Activated CD4-positive, alpha-beta memory T cell treated with anti-CD3 and anti-CD28 coated beads, Interleukin-2, amount 10 ng/mL, durations not matched to agents 7 days and 5 days (primary cell): ENCODE measurements at regions not wholly inside any gene's neighbourhood (a gene's known extent, or its start where the extent isn't known, plus 50 kb on each side); places are given as distances from the start of the nearest gene placed in this dataset.
"Not testable (repeated sequence)": the region's sequence is repeated elsewhere in the genome, so short reads cannot be mapped to it uniquely, and the experiment has no call there.

Experiments
- CTCF ChIA-PET: fragments of 350-600 bp; sonication (Branson Sonifier 250); formaldehyde crosslinking; loops from one replicate; lab custom pipeline; 2021; ENCODE audit warnings: antibody characterized with exemption, inconsistent platforms; lab: Charles Lee
- POLR2A ChIA-PET: fragments of 350-600 bp; sonication (Branson Sonifier 250); formaldehyde crosslinking; loops from one replicate; lab custom pipeline; 2021; ENCODE audit warnings: antibody characterized with exemption; lab: Charles Lee
- DNase-seq: peaks from one replicate; pipeline ENCODE4 v3.0.0-alpha.2; 2020
- H3K27ac Mint-ChIP-seq: one replicate; pipeline ENCODE4 v1.8.0; 2021; ENCODE audit warnings: mild to moderate bottlenecking, mixed read lengths
- H3K27me3 Mint-ChIP-seq: one replicate; pipeline ENCODE4 v1.8.0; 2021; ENCODE audit warnings: mixed read lengths
- H3K36me3 Mint-ChIP-seq: one replicate; pipeline ENCODE4 v1.8.0; 2021; ENCODE audit warnings: low read depth, mixed read lengths
- H3K4me1 Mint-ChIP-seq: one replicate; pipeline ENCODE4 v1.8.0; 2021; ENCODE audit warnings: mixed read lengths
- H3K4me3 Mint-ChIP-seq: one replicate; pipeline ENCODE4 v1.8.0; 2021; ENCODE audit warnings: mild to moderate bottlenecking, mixed read lengths
- H3K9me3 Mint-ChIP-seq: one replicate; pipeline ENCODE4 v1.8.0; 2021; ENCODE audit warnings: mixed read lengths

GRCh38 chr3:193051314-193051713 lies 133.7 kb upstream of the MB21D2 start:
- peaks cover 8% of the 10 kb centered on the region for H3K27me3 Mint-ChIP-seq
- CTCF ChIA-PET: no interaction called here
- no peak for DNase-seq
- no peak overlapping the region for H3K4me3 Mint-ChIP-seq
- no peaks in the 10 kb centered on the region for H3K36me3 Mint-ChIP-seq
- H3K27ac Mint-ChIP-seq: no peak overlapping the region
- H3K4me1 Mint-ChIP-seq: no peaks in the 10 kb centered on the region
- no peaks in the 10 kb centered on the region for H3K9me3 Mint-ChIP-seq
- POLR2A ChIA-PET: no interaction called here

- Mint-ChIP-seq H3K27me3 (peaks cover 8% of the 10 kb centered on the region), H3K27ac (no peak overlapping the region), H3K4me1 (no peaks in the 10 kb centered on the region), H3K4me3 (no peak overlapping the region), H3K9me3 (no peaks in the 10 kb centered on the region), H3K36me3 (no peaks in the 10 kb centered on the region)
- POLR2A ChIA-PET: no interaction called here
- CTCF ChIA-PET: interaction anchor here (1.2 kb wide), 1 partner anchor 239 kb away, joined by 3 read pairs; no protein-coding TSS in a partner anchor
- DNase-seq: no peak
Observed at GRCh38 chr3:193052354-193053045, 134.8 kb upstream of the MB21D2 start.

DNA sequence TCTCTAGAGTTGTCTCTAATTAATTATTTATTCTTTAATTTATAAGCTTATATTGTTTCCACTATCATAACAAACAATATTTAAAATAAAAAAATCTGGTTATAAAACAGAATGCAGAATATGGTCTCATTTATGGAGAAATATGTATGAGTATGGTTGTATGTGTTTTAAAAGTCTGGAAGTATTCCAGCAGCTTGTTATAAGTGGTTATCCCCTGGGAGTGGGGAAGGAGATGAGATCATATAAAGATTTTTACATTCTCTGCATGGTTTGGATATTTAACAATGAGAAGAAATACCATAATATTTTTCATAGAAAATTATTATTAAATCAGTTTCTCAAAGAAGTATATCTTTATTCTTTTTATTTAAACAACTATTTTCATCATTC lies 135.4 kb upstream of the MB21D2 start:
- DNase-seq: no peak
- H3K36me3 Mint-ChIP-seq: no peaks in the 10 kb centered on the region
- no peak overlapping the region for H3K27ac Mint-ChIP-seq
- H3K4me1 Mint-ChIP-seq: no peaks in the 10 kb centered on the region
- no peaks in the 10 kb centered on the region for H3K9me3 Mint-ChIP-seq
- CTCF ChIA-PET: no interaction called here
- H3K27me3 Mint-ChIP-seq: peaks cover 8% of the 10 kb centered on the region
- POLR2A ChIA-PET: no interaction called here
- no peak overlapping the region for H3K4me3 Mint-ChIP-seq

GRCh38 chr3:193055352-193055751 lies 137.7 kb upstream of the MB21D2 start:
- Mint-ChIP-seq H3K27ac (no peak overlapping the region), H3K4me3 (no peak overlapping the region), H3K27me3 (peaks cover 4% of the 10 kb centered on the region), H3K9me3 (no peaks in the 10 kb centered on the region), H3K36me3 (no peaks in the 10 kb centered on the region), H3K4me1 (no peaks in the 10 kb centered on the region)
- DNase-seq: no peak
- ChIA-PET POLR2A (no interaction called here), CTCF (interaction anchor here (1.3 kb wide), 1 partner anchor 15 kb away, joined by 3 read pairs; no protein-coding TSS in a partner anchor)

GRCh38 chr3:193057616-193058015 lies 140.0 kb upstream of the MB21D2 start:
- POLR2A ChIA-PET: no interaction called here
- H3K9me3 Mint-ChIP-seq: no peaks in the 10 kb centered on the region
- CTCF ChIA-PET: no interaction called here

GRCh38 chr3:193060748-193061546 lies 143.3 kb upstream of the MB21D2 start:
- H3K27me3 Mint-ChIP-seq: peaks cover 5% of the 10 kb centered on the region
- no peaks in the 10 kb centered on the region for H3K36me3 Mint-ChIP-seq
- no peaks in the 10 kb centered on the region for H3K9me3 Mint-ChIP-seq
- no peak overlapping the region for H3K27ac Mint-ChIP-seq
- POLR2A ChIA-PET: interaction anchor here (0.6 kb wide), 1 partner anchor 68 kb away, joined by 3 read pairs; no protein-coding TSS in a partner anchor
- H3K4me1 Mint-ChIP-seq: no peaks in the 10 kb centered on the region
- CTCF ChIA-PET: interaction anchor here (1.0 to 1.5 kb wide), 2 partner anchors 20 to 244 kb away, joined by 3 to 4 read pairs; no protein-coding TSS in a partner anchor
- H3K4me3 Mint-ChIP-seq: no peak overlapping the region
- no peak for DNase-seq

More at GRCh38 chr3:193057616-193058015, 140.0 kb upstream of the MB21D2 start:
- DNase-seq: no peak
- Mint-ChIP-seq H3K36me3 (no peaks in the 10 kb centered on the region), H3K27ac (no peak overlapping the region), H3K4me1 (no peaks in the 10 kb centered on the region), H3K4me3 (no peak overlapping the region), H3K27me3 (no peaks in the 10 kb centered on the region)

GRCh38 chr3:193068365-193068764 lies 150.7 kb upstream of the MB21D2 start:
- H3K4me3 Mint-ChIP-seq: no peak overlapping the region
- H3K36me3 Mint-ChIP-seq: no peaks in the 10 kb centered on the region
- no peak for DNase-seq
- no peaks in the 10 kb centered on the region for H3K9me3 Mint-ChIP-seq
- H3K4me1 Mint-ChIP-seq: no peaks in the 10 kb centered on the region
- peaks cover 8% of the 10 kb centered on the region for H3K27me3 Mint-ChIP-seq
- H3K27ac Mint-ChIP-seq: no peak overlapping the region
- CTCF ChIA-PET: no interaction called here
- POLR2A ChIA-PET: no interaction called here

DNA sequence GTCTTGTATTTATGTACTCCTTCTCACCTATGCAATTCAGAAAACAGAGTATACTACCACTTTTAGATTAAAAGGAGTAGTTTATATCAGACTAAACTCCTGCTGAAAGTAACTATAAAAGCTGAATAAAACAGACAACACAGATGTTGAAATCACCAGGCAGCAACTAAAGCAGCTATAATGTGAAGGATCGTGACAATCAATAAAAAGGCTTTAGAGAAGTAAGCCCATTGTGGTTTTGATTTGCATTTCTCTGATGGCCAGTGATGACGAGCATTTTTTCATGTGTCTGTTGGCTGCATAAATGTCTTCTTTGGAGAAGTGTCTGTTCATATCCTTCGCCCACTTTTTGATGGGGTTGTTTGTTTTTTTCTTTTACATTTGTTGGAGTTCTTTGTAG lies 152.1 kb upstream of the MB21D2 start:
- H3K36me3 Mint-ChIP-seq, H3K9me3 Mint-ChIP-seq, H3K4me3 Mint-ChIP-seq, DNase-seq, H3K27ac Mint-ChIP-seq, CTCF ChIA-PET, POLR2A ChIA-PET, H3K4me1 Mint-ChIP-seq: not testable (repeated sequence)
- H3K27me3 Mint-ChIP-seq: peaks cover 12% of the 10 kb centered on the region

DNA sequence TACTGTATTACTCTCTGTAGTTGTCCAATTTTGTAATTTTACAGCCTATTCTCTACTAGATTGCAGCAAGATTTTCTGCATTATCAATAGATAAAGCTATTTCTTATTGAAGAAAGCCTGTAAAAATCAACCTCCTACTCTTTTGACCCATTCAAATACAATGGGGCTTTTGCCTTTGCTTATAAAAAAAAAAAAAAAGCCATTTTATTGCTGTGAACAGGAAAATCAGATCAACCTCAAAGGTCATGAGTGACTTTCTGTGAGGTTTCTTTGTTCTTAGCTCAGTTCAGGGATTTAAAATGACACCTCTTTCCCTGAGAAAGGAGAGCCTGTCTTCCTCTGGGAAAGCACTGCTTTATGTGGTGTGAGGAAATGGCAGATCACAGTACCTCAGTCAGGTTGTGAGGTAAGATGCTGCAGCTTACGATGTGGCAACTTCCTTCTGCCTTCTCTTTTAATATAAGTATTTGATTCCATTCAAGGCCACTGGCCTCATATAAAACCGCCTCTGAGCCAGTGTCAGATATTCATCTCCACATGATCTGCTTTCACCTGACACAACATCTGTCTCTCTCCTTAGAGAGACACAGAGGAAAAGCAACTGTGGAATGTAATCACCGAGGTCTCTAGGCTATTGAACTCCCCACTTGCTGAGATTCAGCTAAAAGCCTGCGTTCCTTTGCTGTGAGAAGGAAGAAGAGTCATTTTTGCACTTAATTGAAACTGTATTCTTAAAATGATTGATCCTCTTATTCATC lies 161.5 kb upstream of the MB21D2 start:
- DNase-seq: no peak
- Mint-ChIP-seq H3K36me3 (no peaks in the 10 kb centered on the region), H3K9me3 (peaks cover 5% of the 10 kb centered on the region), H3K27ac (no peak overlapping the region), H3K4me3 (no peak overlapping the region), H3K27me3 (peaks cover 8% of the 10 kb centered on the region), H3K4me1 (no peaks in the 10 kb centered on the region)
- ChIA-PET POLR2A (no interaction called here), CTCF (no interaction called here)

GRCh38 chr3:193080821-193081365 lies 160.1 kb upstream of the PLAAT1 start:
- CTCF ChIA-PET: no interaction called here
- Mint-ChIP-seq H3K36me3 (no peaks in the 10 kb centered on the region), H3K27me3 (peaks cover 3% of the 10 kb centered on the region), H3K9me3 (peaks cover 5% of the 10 kb centered on the region), H3K4me1 (no peaks in the 10 kb centered on the region), H3K4me3 (no peak overlapping the region), H3K27ac (no peak overlapping the region)
- POLR2A ChIA-PET: no interaction called here
- DNase-seq: no peak

DNA sequence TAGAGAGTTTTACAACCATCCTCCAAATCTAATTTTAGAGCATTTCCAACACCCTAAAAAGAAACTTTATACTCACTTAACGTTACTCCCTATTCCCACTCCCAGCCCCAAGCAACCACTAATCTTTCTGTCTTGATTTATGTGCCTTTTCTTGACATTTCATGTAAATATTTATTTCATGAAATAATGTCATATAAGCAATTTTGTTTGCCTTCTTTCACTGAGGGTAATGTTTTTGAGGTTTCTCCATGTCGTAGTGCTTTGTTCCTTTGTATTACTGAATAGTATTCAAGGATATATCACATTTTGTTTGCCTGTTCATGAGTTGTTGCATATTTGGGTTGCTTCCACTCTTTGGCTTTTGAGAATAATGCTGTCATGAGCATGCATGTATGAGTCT lies 155.4 kb upstream of the PLAAT1 start:
- peaks cover 2% of the 10 kb centered on the region for H3K27me3 Mint-ChIP-seq
- ChIA-PET POLR2A (no interaction called here), CTCF (no interaction called here)
- no peaks in the 10 kb centered on the region for H3K36me3 Mint-ChIP-seq
- H3K27ac Mint-ChIP-seq: no peak overlapping the region
- peaks cover 5% of the 10 kb centered on the region for H3K9me3 Mint-ChIP-seq
- no peaks in the 10 kb centered on the region for H3K4me1 Mint-ChIP-seq
- no peak for DNase-seq
- H3K4me3 Mint-ChIP-seq: no peak overlapping the region

DNA sequence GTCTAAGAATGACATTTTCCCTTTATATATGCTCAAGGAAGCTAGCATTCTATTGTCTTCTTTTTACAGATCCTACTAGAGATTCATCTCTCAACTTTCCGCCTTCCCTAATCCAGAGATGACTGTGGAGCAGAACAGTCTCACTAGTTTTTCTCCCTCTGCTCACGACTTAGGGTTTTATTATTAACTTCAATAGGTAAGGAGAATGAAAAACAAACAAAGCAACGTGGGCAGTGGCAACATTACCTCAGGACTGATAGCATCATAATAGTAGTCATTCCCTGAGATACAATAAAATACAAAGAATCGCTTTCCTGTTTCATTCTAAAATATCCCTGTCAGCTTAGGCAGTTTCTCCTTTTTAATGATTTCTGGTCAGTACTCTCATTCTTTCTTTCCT lies 154.3 kb upstream of the PLAAT1 start:
- Mint-ChIP-seq H3K4me1 (no peaks in the 10 kb centered on the region), H3K36me3 (no peaks in the 10 kb centered on the region), H3K9me3 (peaks cover 5% of the 10 kb centered on the region), H3K27me3 (peaks cover 2% of the 10 kb centered on the region), H3K4me3 (no peak overlapping the region), H3K27ac (no peak overlapping the region)
- ChIA-PET POLR2A (no interaction called here), CTCF (no interaction called here)
- DNase-seq: no peak

DNA sequence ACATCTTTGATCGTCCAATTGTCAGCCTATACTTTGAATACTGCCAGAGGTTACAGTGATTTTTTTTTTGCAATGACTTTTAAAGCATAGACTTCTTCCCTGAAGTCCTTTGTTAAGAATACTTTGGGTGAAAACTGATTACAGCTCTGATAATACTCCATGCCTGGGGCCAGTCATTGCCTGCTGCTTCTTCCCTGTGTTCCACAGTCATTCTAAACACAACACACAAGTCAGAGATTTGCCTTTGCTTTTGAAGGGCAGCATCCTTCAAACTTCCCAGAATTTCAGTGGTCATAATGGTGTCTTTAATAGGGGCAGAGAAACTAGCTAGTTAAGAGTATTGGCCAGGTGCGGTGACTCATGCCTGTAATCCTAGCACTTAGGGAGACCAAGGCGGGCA lies 153.7 kb upstream of the PLAAT1 start:
- POLR2A ChIA-PET: no interaction called here
- H3K36me3 Mint-ChIP-seq: no peaks in the 10 kb centered on the region
- no peak for DNase-seq
- peaks cover 2% of the 10 kb centered on the region for H3K27me3 Mint-ChIP-seq
- peaks cover 5% of the 10 kb centered on the region for H3K9me3 Mint-ChIP-seq
- no peak overlapping the region for H3K27ac Mint-ChIP-seq
- H3K4me1 Mint-ChIP-seq: no peaks in the 10 kb centered on the region
- H3K4me3 Mint-ChIP-seq: no peak overlapping the region
- CTCF ChIA-PET: no interaction called here
